HG03432 (cell line): ENCODE measurements at regions not wholly inside any gene's neighbourhood (a gene's known extent, or its start where the extent isn't known, plus 50 kb on each side); places are given as distances from the start of the nearest gene placed in this dataset.
"Not testable (repeated sequence)": the region's sequence is repeated elsewhere in the genome, so short reads cannot be mapped to it uniquely, and the experiment has no call there.

Source experiments
- ATAC-seq: cut with Tn5 transposase; IDR thresholded peaks from one replicate; pipeline ENCODE4 v1.9.1; 2021; ENCODE audit warnings: mild to moderate bottlenecking, moderate library complexity; ENCODE audit not compliant: unreplicated experiment

GRCh38 chr9:22217254-22217653, 208.1 kb upstream of the CDKN2B start:
- no peak for ATAC-seq

- not testable (repeated sequence) for ATAC-seq
These were observed 216.8 kb upstream of the CDKN2B start for GRCh38 chr9:22225856-22226255.

DNA sequence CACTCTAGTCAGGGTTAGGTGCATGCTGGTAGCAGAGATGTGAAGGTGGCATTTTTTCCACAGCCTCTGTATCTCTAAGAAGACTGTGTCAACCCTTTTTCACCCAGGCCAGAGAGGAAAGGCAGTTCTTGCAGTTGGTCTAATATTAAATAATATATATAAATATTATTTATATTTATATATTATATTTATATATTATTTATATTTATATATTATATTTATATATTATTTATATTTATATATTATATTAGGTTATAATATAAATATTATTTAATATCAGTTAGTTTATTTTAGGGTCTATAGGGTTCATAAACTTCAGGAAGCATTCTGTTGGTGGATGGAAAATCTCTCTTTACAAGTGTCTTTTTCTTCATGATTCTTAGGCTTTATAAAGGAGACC, 218.6 kb upstream of the DMRTA1 start:
- ATAC-seq = no peak

GRCh38 chr9:22228542-22228941, 218.1 kb upstream of the DMRTA1 start:
- no peak for ATAC-seq

DNA sequence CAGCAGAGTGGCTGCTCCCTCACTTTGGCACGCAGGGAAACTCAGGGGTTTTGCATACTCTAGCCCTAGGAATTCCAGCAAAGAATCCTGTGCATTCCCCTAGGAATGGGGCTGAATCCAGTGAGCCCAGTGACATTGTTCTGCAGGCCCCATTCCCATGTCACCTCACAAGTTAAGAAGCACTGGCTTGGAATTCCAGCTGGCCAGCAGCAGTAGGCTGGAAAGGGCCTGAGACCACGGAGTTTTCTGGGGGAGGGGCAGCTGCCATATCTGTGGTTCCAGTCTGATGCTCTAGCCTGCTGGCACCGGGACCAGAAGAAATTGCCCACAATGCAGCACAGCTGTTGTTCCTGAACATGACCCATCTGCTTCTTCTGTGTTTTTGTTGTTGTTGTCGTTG, 217.6 kb upstream of the DMRTA1 start:
- no peak for ATAC-seq

DNA sequence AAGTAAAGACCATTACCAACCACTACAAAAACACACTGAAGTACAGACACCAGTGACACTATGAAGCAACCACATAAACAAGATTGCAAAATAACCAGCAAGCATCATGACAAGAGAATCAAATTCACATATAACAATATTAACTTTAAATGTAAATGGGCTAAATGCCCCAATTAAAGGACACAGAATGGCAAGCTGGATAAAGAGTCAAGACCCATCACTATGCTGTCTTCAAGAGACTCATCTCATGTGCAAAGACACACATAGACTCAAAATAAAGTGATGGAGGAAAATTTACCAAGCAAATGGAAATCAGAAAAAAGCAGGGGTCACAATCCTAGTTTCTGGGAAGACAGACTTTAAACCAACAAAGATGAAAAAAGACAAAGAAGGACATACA, 215.3 kb upstream of the DMRTA1 start:
- not testable (repeated sequence) for ATAC-seq

GRCh38 chr9:22232971-22233370, 213.7 kb upstream of the DMRTA1 start:
- ATAC-seq = no peak

GRCh38 chr9:22237497-22238363, 208.9 kb upstream of the DMRTA1 start:
- ATAC-seq = no peak

DNA sequence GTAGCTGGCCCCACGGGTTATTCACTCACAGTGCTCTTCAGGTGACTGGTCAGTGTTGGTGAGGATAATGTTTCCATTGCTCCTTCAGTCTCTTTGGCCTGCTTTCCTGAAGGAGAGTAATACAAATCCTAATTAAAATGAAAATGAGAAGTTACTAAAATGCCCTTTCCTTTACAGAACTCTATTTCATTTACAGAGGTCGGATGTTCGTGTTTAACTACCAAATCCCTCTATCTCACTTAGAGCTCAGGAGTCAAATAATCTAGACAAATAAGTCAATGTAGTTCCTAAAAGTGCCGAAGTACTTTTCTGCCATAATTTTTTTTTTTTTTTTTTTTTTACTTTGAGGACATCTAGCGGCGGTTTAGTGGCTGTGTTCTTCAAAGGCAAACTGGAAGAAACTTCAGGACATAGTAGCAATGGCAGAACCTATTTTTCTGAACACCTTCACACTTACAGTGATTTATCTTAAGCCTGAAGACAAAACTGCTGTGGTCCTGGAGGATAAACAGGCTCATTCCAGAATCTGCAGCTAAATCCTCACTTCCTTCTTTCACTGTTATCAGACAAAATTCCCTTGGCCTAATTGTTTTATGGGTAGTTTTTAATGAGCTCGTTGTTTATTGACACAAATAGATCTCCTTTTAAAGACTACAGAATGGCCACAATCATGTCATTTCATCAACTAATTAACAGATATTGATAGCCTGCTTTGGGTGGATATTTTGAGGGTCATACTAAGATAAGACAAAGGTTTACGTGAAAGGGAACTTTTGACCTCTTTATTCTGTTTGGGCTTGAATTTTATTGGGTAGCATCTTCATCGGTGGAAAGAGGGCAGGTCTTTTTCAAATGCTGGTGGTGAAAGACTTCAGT, 207.6 kb upstream of the DMRTA1 start:
- no peak for ATAC-seq

GRCh38 chr9:22240619-22241018, 206.0 kb upstream of the DMRTA1 start:
- peak; percentile 90 for ATAC-seq

GRCh38 chr9:22241024-22241423, 205.6 kb upstream of the DMRTA1 start:
- ATAC-seq = no peak

DNA sequence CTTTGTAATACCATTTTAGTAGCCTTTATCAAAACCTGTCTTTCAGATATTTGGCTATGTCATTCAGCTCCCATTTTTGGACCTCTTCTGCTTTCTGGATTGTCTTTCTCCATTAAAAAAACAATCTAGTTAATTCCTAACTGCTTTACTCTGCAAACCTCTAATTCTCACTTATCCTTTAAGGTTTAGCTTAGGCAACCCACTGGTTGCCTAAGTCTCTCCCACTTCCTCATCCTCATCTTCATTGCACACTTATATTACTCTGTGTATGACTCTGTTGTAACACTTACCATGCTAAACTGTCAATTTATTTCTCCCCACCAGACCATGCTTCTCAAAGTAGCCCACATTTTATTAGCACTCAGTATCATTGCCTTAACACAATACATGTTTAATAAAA, 205.0 kb upstream of the DMRTA1 start:
- ATAC-seq = no peak

DNA sequence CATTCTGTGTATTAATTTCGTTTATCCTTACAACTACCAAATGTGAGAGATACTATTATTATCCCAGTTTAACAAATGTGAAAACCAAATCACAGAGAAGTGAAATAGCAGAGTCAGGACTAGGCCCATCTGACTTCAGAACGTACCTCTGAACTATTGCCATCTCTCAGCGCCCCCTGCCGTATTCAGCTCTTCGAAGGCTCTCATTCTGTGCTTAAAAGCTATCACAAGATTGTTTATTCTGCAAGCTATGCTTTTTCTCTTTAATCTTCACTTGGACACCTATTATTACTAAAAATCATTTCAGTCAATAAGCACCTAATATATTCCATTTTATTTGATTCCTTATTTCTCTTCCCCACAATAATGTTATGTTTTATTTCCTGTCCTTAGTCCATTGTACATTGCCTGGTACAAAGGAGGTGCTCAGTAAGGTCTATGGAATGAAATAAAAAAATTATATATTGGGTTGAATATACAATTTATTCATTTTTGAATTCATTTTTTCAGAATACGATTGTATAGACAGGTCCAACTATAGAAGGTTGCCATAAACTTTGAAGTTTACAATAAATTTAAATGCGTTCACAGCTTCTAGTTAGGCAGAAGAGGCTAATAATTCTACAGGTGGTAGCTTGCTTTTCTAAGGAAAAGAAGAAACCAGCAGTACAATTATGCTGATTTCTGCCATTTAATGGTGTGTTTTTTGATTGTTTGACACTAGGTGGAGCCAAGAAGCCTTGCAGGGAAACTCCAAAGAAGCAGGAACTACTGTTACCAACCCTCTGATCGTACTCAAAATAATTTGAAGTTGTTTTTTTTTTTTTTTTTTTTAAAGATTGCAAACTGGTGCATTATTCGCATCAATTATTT, 202.2 kb upstream of the DMRTA1 start:
- ATAC-seq = peak; percentile 39

DNA sequence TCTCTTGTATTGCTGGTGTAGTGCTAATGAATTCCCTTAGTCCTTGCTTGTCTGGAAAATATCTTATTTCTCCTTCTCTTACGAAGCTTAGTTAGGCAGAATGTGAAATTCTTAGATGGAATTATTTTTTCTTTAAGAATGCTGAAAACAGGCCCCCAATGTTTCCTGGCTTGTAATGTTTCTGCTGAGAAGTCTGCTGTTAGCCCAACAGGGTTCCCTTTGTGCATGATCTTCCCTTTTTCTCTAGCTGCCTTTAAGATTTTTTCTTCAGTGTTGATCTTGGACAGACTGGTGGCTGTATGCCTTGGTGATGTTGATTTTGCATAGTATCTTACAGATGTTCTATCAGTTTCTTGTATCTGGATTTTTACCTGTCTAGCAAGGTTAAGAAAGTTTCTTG, 191.3 kb upstream of the DMRTA1 start:
- no peak for ATAC-seq

GRCh38 chr9:22256381-22256780, 190.2 kb upstream of the DMRTA1 start:
- ATAC-seq = no peak

DNA sequence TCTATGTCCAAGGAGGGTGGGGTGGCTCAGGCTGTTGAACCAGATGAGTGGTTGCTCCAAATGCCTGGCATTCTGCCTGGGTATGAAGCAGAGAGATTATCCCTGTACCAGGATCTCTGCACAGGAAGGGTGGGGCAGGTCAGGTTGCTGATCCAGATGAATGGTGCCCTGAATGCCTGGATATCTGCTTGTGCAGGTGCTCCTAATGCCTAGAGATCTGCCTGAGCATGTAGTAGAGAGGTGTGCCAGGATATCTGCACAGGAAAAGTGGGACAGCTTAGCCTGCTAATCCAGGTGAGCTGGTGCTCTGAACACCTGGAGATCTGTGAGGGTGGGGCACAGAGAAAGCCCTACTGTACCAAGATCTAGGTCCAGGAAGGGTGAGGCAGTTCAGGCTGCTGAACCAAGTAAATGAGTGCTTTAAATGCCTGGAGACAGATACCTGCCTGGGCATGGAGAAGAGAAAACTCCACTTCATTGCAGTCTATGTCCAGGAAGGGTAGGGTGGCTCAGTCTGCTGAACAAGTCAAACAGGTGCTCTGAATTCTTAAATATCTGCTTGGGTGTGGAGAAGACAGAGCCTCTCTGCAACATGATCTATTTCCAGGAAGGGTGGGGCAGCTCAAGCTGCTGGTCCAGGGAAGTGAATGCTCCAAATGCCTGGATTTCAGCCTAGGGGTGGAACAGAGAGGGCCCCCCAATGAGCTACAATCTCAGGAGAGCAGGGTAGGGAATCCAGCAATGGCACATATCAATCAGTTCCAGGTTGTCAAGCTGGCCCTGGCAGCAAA, 189.4 kb upstream of the DMRTA1 start:
- no peak for ATAC-seq

GRCh38 chr9:22265038-22265437, 181.6 kb upstream of the DMRTA1 start:
- no peak for ATAC-seq

DNA sequence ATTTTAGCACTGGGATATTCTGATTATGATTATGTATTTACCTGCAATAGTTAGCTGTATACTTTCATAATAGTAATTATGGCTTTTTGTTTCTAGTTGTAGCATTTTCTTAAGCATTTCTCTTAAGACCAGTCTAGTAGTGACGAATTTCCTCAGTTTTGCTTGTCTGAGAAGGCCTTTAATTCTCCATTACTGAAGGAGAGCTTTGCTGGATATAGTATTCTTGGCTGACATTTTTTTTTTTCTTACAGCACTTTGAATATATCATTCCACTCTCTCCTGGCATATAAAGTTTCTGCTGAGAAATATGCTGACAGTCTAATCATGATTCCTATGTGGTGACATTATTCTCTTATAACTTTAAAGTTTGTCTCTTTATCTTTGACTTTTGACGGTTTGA, 181.1 kb upstream of the DMRTA1 start:
- no peak for ATAC-seq

DNA sequence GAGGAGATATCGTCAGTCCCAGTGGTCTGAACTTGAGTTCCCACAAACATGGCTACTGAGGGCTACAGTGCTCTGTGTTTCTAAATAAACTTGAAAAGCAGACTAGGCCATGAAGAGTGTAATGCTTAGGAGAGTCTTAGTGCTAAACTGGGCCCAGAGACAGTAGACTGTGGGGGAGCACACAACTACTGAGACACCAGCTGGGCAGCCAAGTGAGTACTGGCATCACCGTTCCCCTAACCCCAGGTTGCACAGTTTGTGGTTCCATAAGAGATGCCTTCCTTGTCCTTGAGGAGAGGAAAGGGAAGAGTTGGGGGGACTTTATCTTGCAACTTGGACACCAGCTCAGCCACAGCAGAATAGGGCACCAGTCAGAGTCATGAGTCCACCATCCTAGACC, 172.1 kb upstream of the DMRTA1 start:
- ATAC-seq = no peak

GRCh38 chr9:22278426-22278825, 168.2 kb upstream of the DMRTA1 start:
- ATAC-seq = no peak
